Loucy (cell line): ENCODE measurements at regions not wholly inside any gene's neighbourhood (a gene's known extent, or its start where the extent isn't known, plus 50 kb on each side); places are given as distances from the start of the nearest gene placed in this dataset.

ENCODE experiments used
- EZH2phosphoT487 ChIP-seq: fragments of 200-600 bp; IDR thresholded peaks from 2 replicates; pipeline ENCODE4 v1.6.1; 2018; ENCODE audit warnings: antibody characterized with exemption, mild to moderate bottlenecking, moderate library complexity, borderline replicate concordance
- TF ChIP-seq, protein P1 (sequence below): fragments of 200-600 bp; sonication (generic); conservative IDR thresholded peaks from 2 replicates; pipeline ENCODE4 v1.5.1; 2014; ENCODE audit warnings: mild to moderate bottlenecking, antibody characterized with exemption, low read length

DNA sequence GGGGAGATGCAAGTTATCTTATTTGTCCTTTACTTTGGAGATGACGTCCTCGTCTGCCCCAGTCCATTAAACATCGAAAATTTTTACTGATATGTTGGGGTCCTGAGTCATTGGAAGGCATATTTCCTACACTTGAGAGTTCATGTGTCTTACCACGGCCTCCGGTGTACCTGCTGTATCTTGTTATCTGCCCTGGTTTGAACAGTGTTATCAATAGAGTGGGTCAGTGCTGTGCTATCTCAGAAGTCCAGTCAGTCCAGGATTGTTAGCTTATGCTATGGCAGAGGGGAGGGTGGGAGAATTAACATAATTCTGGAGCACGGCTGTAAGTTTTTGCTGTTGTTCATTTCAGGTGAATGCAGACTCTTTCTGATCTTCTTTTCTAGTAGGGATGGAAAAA lies 102.3 kb downstream of the ADCYAP1 start:
- TF ChIP-seq, protein P1, sequence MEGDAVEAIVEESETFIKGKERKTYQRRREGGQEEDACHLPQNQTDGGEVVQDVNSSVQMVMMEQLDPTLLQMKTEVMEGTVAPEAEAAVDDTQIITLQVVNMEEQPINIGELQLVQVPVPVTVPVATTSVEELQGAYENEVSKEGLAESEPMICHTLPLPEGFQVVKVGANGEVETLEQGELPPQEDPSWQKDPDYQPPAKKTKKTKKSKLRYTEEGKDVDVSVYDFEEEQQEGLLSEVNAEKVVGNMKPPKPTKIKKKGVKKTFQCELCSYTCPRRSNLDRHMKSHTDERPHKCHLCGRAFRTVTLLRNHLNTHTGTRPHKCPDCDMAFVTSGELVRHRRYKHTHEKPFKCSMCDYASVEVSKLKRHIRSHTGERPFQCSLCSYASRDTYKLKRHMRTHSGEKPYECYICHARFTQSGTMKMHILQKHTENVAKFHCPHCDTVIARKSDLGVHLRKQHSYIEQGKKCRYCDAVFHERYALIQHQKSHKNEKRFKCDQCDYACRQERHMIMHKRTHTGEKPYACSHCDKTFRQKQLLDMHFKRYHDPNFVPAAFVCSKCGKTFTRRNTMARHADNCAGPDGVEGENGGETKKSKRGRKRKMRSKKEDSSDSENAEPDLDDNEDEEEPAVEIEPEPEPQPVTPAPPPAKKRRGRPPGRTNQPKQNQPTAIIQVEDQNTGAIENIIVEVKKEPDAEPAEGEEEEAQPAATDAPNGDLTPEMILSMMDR, result no peak
- no peak for TF ChIP-seq EZH2phosphoT487
